ENCODE measurements at regions not wholly inside any gene's neighbourhood (a gene's known extent, or its start where the extent isn't known, plus 50 kb on each side); places are given as distances from the start of the nearest gene placed in this dataset.
"Not testable (repeated sequence)": the region's sequence is repeated elsewhere in the genome, so short reads cannot be mapped to it uniquely, and the experiment has no call there.

GRCh38 chr22:48486558-48486957, 1341.1 kb downstream of the BRD1 start:
- no peak overlapping the region for H3K4me3 ChIP-seq (ENCODE audit: low read depth, low read length)
- TF ChIP-seq CTCF (IDR thresholded peaks at IDR 0.05; ENCODE audit: low read depth, low read length) (no peak), MAX (IDR thresholded peaks at IDR 0.05; ENCODE audit: low read depth, low read length) (no peak), POLR2A (IDR thresholded peaks at IDR 0.05; ENCODE audit: extremely low read depth, insufficient read length) (no peak), MYC (IDR thresholded peaks at IDR 0.05; ENCODE audit: low read depth, low read length) (no peak)
- no peak for DNase-seq (ENCODE audit: low read depth)

DNA sequence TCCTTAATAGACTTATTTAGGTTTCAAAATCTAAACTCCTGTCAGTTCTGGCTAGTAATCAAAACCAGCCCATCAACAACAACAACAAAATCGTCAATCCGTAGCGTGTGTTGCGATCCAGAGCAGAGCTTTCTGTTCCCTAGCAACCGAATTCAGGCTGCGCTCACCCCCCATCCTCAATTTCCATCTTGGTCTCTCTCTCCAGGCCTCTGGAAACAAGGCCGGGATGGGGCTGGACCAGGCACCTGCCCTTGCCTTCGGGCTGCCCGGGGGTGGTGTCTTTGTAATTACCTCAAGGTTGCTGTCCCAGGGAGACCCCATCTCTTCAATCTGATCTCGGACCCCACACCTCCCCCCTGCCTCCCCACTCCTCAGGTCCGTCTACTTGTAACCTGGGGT, 1341.5 kb downstream of the BRD1 start:
- DNase-seq (ENCODE audit: low read depth) = no peak
- TF ChIP-seq POLR2A (IDR thresholded peaks at IDR 0.05; ENCODE audit: extremely low read depth, insufficient read length) = no peak
- no peak for TF ChIP-seq MAX (IDR thresholded peaks at IDR 0.05; ENCODE audit: low read depth, low read length)
- no peak for TF ChIP-seq CTCF (IDR thresholded peaks at IDR 0.05; ENCODE audit: low read depth, low read length)
- TF ChIP-seq MYC (IDR thresholded peaks at IDR 0.05; ENCODE audit: low read depth, low read length) = no peak

DNA sequence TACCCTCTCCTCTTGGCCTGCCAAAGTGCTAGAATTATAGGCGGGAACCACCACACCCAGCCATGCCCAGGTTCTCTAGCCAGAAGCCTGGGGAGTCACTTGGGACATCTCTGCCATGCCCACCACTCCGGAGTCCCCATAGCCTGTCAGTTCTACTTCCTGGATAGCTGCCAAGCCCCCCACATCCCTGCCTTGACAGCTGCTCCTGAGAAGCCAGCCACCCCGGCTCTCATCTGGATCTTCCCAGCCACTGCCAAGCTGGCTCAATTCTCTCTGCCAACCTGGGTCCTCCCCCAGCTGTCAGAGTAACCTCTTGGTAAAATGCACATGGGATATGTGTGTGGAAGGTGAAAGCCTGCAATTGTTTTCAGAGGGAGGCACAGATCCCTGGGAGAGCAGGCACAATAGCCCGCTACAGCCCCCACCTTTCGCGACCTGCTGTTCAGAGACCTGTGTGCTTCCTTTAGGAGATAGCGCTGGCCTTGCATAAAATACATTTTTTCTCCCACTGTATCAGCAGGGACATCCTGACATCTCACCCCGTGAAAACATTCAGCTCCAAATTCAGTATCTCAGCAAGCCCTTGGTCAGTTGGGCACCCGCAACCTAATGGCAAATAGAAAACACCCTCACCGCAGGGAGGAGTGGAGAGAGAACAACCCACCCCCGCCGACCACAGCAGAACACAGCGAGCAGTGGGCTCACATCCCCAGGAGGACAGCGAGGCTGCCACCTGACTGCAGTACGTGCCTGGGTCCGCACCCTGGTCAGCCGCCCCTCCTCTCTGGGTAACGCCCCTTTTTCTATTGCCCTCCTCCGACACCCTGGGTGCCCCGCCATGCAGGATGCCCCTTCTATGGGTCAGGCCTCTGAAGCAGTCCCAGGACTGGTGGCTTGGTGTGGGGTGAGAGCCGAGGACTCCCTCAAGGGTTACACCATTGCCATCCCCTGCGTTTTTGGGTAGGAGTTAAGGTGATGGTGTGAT, 1342.2 kb downstream of the BRD1 start:
- H3K4me3 ChIP-seq (ENCODE audit: low read depth, low read length) = no peak overlapping the region
- DNase-seq (ENCODE audit: low read depth) = no peak
- TF ChIP-seq MYC (IDR thresholded peaks at IDR 0.05; ENCODE audit: low read depth, low read length) (no peak), MAX (IDR thresholded peaks at IDR 0.05; ENCODE audit: low read depth, low read length) (no peak), POLR2A (IDR thresholded peaks at IDR 0.05; ENCODE audit: extremely low read depth, insufficient read length) (no peak), CTCF (IDR thresholded peaks at IDR 0.05; ENCODE audit: low read depth, low read length) (no peak)

More for the DNA sequence above, 1341.5 kb downstream of the BRD1 start:
- no peak overlapping the region for H3K4me3 ChIP-seq (ENCODE audit: low read depth, low read length)

- no peak overlapping the region for H3K4me3 ChIP-seq (ENCODE audit: low read depth, low read length)
- no peak for DNase-seq (ENCODE audit: low read depth)
- TF ChIP-seq POLR2A (IDR thresholded peaks at IDR 0.05; ENCODE audit: extremely low read depth, insufficient read length) (no peak), MYC (IDR thresholded peaks at IDR 0.05; ENCODE audit: low read depth, low read length) (no peak), MAX (IDR thresholded peaks at IDR 0.05; ENCODE audit: low read depth, low read length) (no peak), CTCF (IDR thresholded peaks at IDR 0.05; ENCODE audit: low read depth, low read length) (no peak)
Measured at GRCh38 chr22:48483764-48484528, 1343.7 kb downstream of the BRD1 start.

DNA sequence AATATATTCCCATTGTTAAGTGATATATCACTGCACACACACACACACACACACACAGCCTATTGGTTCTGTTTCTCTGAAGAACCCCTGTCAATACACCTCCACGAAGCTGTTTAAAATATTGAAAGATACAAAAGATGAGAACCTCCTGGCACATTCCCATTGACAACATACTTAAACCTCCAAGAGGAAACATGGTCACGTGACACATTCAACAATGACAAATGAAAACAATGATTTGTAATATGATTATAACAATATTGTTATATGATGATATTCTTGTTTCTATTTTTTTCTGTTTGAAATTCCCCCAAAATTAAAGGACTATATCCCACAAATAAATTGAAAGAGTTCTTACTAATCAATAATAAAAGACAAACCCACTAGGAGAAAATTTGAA, 1344.9 kb downstream of the BRD1 start:
- TF ChIP-seq POLR2A (IDR thresholded peaks at IDR 0.05; ENCODE audit: extremely low read depth, insufficient read length) (no peak), CTCF (IDR thresholded peaks at IDR 0.05; ENCODE audit: low read depth, low read length) (no peak), MYC (IDR thresholded peaks at IDR 0.05; ENCODE audit: low read depth, low read length) (no peak), MAX (IDR thresholded peaks at IDR 0.05; ENCODE audit: low read depth, low read length) (no peak)
- no peak for DNase-seq (ENCODE audit: low read depth)
- no peak overlapping the region for H3K4me3 ChIP-seq (ENCODE audit: low read depth, low read length)

DNA sequence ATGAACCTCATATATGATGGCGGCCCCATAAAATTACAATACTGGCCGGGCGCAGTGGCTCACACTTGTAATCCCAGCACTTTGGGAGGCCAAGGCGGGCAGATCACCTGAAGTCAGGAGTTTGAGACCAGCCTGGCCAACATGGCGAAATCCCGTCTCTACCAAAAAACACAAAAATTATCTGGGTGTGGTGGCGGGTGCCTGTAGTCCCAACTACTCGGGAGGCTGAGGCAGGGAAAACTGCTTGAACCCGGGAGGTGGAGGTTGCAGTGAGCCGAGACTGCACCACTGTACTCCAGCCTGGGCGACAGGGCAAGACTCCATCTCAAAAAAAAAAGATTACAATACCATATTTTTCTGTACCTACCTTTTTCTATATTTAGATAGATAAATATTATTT, 1345.5 kb downstream of the BRD1 start:
- not testable (repeated sequence) for DNase-seq (ENCODE audit: low read depth)

More for the DNA sequence above, 1345.5 kb downstream of the BRD1 start:
- H3K4me3 ChIP-seq (ENCODE audit: low read depth, low read length) = not testable (repeated sequence)

Data from NB4 (cell line).